ENCODE measurements at regions not wholly inside any gene's neighbourhood (a gene's known extent, or its start where the extent isn't known, plus 50 kb on each side); places are given as distances from the start of the nearest gene placed in this dataset.

DNA sequence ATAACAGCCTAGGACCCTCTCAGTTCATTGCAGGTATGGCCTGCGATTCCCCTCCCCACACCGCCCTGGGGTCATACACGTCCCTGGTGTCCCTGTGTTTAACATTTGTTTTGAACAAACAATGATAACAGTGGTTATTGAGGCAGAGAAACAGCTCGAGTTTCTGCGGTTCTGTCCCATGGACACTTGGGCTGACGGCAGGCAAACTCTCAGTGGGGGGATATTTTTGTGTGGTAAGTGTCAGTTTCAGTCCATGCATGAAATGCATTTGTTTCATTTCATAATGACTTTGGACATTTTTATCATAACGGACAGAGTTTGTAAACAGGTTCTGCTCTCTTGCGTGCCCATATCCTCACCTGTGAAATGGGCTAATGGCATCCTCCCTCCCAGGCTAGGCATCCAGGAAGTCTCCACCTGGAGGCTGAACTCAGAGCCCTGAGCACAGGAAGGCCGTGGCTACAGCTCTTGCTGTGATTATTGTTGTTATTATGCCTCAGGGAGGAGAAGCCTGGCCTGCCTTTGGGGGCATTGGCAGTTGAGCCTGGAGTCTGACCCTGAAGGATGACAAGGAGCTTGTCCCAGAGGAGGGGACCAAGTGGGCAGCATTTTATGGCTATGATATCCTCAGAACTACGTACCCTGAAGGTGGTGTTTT lies 190.9 kb downstream of the GADD45G start:
- Histone ChIP-seq H3K9me3 (ENCODE audit: low read length) (no peaks in the 10 kb centered on the region), H2AFZ (ENCODE audit: low read length) (no peak overlapping the region), H4K20me1 (ENCODE audit: insufficient read depth, low read length) (no peaks in the 10 kb centered on the region), H3F3A (ENCODE audit: insufficient read depth, low read length) (no peaks in the 10 kb centered on the region), H3K4me2 (ENCODE audit: low read length) (no peak overlapping the region), H3K27me3 (ENCODE audit: insufficient read depth, low read length) (no peaks in the 10 kb centered on the region), H3K27ac (ENCODE audit: low read depth, low read length, poor library complexity, severe bottlenecking) (no peak overlapping the region), H3K36me3 (ENCODE audit: insufficient read depth, low read length) (no peaks in the 10 kb centered on the region), H3K4me3 (ENCODE audit: low read depth, low read length, poor library complexity, severe bottlenecking) (no peak overlapping the region), H3K4me1 (ENCODE audit: insufficient read depth, low read length, severe bottlenecking) (no peaks in the 10 kb centered on the region), H3K9ac (ENCODE audit: low read length) (no peak overlapping the region), H3K79me2 (ENCODE audit: insufficient read depth, low read length) (no peaks in the 10 kb centered on the region), H3K9me2 (ENCODE audit: low read depth, low read length) (no peaks in the 10 kb centered on the region)
- TF ChIP-seq CTCF (IDR thresholded peaks at IDR 0.05; ENCODE audit: low read length) (no peak), EZH2 (IDR thresholded peaks at IDR 0.05; ENCODE audit: borderline replicate concordance, low read length) (no peak)

DNA sequence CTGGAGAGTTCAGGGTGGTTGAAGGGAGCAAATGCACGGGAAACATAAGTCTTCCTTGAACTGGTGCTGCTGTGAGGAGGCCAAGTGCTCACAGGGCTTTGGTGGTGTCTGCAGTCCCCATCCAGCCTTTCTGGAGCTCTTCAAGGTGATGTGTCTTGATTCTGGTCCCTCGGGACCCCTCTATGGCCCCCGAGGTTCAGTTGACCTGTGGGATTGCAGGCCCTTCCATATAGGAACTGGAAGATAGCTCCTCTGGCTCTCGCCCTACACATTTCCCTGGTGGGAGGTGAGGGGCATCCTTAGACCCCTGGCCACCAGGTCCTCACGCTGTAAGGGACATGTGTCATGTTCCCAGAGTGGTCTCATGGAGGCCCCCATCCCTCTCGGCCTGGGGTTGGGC lies 191.8 kb downstream of the GADD45G start:
- no peaks in the 10 kb centered on the region for H3K4me1 ChIP-seq (ENCODE audit: insufficient read depth, low read length, severe bottlenecking)
- no peaks in the 10 kb centered on the region for H3K79me2 ChIP-seq (ENCODE audit: insufficient read depth, low read length)
- H3K9ac ChIP-seq (ENCODE audit: low read length), result no peak overlapping the region

DNA sequence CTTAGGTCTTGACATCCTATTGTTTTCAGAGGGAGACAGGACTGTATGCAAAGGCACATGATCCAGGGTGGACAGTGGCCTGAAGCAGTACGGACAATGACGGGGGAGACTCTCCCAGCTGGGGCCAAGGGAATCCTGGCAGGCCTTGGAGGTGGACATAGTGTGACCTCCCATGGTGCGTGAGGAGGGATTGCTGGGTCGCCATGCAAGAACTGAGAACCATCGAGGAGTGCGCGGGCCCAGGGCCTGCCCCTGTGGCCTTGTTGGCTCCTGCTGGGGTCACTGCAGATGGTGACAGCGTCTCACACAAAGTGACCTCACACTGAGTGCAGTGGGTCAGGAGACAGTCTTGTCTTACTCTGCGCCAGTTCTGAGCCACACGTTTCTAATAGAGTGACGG lies 192.4 kb downstream of the GADD45G start:
- Histone ChIP-seq H3K9me2 (ENCODE audit: low read depth, low read length) (no peaks in the 10 kb centered on the region), H3K4me1 (ENCODE audit: insufficient read depth, low read length, severe bottlenecking) (no peaks in the 10 kb centered on the region), H3K27ac (ENCODE audit: low read depth, low read length, poor library complexity, severe bottlenecking) (no peak overlapping the region), H3K27me3 (ENCODE audit: insufficient read depth, low read length) (no peaks in the 10 kb centered on the region), H3K9me3 (ENCODE audit: low read length) (no peaks in the 10 kb centered on the region), H3K9ac (ENCODE audit: low read length) (no peak overlapping the region), H3F3A (ENCODE audit: insufficient read depth, low read length) (no peaks in the 10 kb centered on the region), H4K20me1 (ENCODE audit: insufficient read depth, low read length) (no peaks in the 10 kb centered on the region), H3K79me2 (ENCODE audit: insufficient read depth, low read length) (no peaks in the 10 kb centered on the region), H3K4me2 (ENCODE audit: low read length) (no peak overlapping the region), H3K4me3 (ENCODE audit: low read depth, low read length, poor library complexity, severe bottlenecking) (no peak overlapping the region), H3K36me3 (ENCODE audit: insufficient read depth, low read length) (no peaks in the 10 kb centered on the region), H2AFZ (ENCODE audit: low read length) (no peak overlapping the region)
- TF ChIP-seq CTCF (IDR thresholded peaks at IDR 0.05; ENCODE audit: low read length) (no peak), EZH2 (IDR thresholded peaks at IDR 0.05; ENCODE audit: borderline replicate concordance, low read length) (no peak)

More for the DNA sequence above, 191.8 kb downstream of the GADD45G start:
- H3K4me2 ChIP-seq (ENCODE audit: low read length), result no peak overlapping the region
- no peak overlapping the region for H3K27ac ChIP-seq (ENCODE audit: low read depth, low read length, poor library complexity, severe bottlenecking)
- no peak overlapping the region for H3K4me3 ChIP-seq (ENCODE audit: low read depth, low read length, poor library complexity, severe bottlenecking)
- no peaks in the 10 kb centered on the region for H3K9me2 ChIP-seq (ENCODE audit: low read depth, low read length)
- no peak overlapping the region for H2AFZ ChIP-seq (ENCODE audit: low read length)
- TF ChIP-seq EZH2 (IDR thresholded peaks at IDR 0.05; ENCODE audit: borderline replicate concordance, low read length) (no peak), CTCF (IDR thresholded peaks at IDR 0.05; ENCODE audit: low read length) (no peak)
- no peaks in the 10 kb centered on the region for H3K27me3 ChIP-seq (ENCODE audit: insufficient read depth, low read length)
- no peaks in the 10 kb centered on the region for H3K36me3 ChIP-seq (ENCODE audit: insufficient read depth, low read length)
- H4K20me1 ChIP-seq (ENCODE audit: insufficient read depth, low read length), result no peaks in the 10 kb centered on the region
- no peaks in the 10 kb centered on the region for H3K9me3 ChIP-seq (ENCODE audit: low read length)
- H3F3A ChIP-seq (ENCODE audit: insufficient read depth, low read length), result no peaks in the 10 kb centered on the region

Data from OCI-LY1 (cell line).